NCI-H774 (cell line): ENCODE measurements at regions not wholly inside any gene's neighbourhood (a gene's known extent, or its start where the extent isn't known, plus 50 kb on each side); places are given as distances from the start of the nearest gene placed in this dataset.

Experiments used
- DNase-seq: peaks from one replicate; lab custom pipeline; 2025; lab: John Stamatoyannopoulos, UW

DNA sequence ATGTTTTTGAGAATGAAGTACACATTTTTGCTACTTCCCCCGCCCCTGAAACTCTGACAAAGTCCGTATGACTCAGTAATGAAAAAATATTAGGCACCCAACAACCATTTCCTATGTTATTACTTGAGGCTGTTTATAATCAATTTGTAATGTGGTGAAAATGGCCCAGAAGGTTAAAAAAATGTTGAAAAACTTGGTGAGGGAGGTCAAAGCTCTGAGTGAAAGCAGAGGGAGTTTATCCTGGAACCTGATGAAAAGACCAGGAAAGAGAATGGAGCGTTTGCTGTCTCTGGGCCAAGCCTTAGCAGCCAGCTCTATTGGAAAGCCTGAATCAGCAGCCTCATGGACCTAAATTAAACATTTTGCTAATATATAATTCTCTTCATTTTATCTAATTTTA is 367.7 kb upstream of the NEGR1 start:
- DNase-seq = no peak

DNA sequence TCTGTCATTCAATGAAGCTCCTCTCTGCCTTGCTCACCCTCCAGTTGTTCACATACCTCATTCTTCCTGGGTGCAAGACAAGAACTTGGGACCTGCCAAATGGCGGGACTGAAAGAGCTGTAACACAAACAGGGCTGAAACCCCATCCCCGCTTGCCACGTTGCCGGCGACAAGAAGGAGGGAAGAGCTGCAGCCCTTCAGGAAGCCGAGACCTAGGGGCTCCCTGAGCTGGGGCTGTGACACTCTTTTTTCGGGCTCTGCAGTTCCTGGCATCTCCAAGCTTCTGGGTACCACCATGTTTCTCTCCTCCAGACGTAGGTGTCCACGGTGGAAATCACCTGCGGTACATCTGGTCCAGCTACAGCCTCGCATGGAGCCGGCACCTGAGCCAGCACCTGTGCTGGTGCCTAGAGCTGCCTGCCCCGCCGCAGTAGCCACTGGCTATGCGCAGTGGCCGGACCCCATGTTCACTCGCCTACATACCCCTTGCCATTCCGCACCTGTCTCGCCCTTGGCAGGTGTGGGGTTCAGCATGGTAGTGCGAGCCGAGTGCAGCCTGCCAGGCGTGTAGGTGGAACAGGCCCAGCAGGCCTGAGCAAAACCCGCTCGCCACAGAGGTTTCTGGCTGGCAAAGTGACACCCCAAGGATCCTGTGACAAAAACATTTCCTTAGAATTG is 367.0 kb upstream of the NEGR1 start:
- no peak for DNase-seq

- no peak for DNase-seq
These were observed 366.1 kb upstream of the NEGR1 start for GRCh38 chr1:72648465-72648864.

GRCh38 chr1:72643142-72643541 is 360.8 kb upstream of the NEGR1 start:
- no peak for DNase-seq

GRCh38 chr1:72637593-72637992 is 355.3 kb upstream of the NEGR1 start:
- DNase-seq = no peak

GRCh38 chr1:72636631-72637030 is 354.3 kb upstream of the NEGR1 start:
- DNase-seq = no peak

DNA sequence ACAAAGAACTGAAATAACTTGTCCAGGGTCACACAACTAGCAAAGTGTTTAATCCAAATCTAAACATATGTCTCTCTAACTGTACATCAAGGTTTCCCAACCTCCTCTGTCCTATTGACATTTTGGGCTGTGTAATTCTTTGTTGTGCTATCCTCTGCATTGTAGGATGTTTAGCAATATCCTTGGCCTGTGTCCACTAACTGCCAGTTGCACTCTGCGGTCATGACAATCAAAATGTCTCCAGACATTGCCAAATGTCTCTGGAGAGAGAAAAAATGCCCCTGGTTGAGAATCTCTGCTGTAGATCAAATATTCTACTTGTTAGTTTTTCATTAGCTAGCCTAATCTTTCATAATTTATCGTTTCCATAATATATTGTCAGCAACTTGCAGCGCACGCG is 353.4 kb upstream of the NEGR1 start:
- DNase-seq = no peak

- DNase-seq = no peak
These were observed 352.6 kb upstream of the NEGR1 start for GRCh38 chr1:72634946-72635345.

DNA sequence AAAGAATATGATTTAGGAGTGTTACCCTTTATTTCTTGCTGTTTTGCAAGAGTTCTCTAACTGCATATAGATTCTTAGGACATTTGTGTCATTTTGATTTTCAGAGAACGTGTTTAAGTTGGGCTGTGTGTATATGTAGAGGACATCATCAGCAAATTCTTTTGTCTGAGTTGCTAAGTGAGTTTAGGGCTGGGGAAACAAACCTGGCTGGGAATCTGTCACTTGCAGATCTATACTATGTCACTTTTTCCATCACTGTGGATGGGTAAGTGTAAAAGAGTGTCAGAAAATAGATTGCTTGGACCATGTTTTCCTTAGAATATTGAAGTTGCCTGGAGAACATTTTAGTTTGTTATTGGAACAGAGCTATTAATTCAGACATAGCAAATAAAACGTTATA is 349.1 kb upstream of the NEGR1 start:
- DNase-seq = no peak

- DNase-seq = peak; percentile 16
These were observed 341.0 kb upstream of the NEGR1 start for GRCh38 chr1:72623299-72623708.

GRCh38 chr1:72620453-72620852 is 338.1 kb upstream of the NEGR1 start:
- DNase-seq = no peak

DNA sequence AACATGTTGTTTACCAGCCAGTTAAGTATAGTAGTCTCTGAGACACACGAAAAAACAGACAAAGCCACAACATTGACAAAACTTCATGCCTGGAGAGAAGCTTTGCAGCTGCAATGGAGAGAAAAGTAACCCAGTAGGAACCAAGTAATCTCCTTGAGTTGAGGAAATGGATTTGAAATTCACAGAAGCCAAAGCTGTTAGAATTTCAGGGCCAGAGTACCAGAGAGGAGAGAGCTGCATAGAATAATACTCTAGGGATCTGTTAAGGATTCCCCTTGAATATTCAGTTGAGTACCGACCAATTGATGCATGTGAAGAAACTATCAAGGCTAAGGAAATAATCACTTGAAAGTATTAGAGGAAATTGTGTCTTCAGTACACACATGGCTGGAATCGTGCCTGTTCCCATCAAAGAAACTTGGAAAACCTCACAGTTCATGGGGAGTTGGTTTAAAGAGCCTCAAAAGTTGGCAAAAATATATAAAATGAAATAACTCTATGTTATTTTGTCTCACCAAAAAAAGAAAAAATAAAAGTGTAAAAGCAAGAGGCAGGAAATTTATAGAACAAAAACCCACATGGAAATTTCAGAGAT is 324.0 kb upstream of the NEGR1 start:
- no peak for DNase-seq

DNA sequence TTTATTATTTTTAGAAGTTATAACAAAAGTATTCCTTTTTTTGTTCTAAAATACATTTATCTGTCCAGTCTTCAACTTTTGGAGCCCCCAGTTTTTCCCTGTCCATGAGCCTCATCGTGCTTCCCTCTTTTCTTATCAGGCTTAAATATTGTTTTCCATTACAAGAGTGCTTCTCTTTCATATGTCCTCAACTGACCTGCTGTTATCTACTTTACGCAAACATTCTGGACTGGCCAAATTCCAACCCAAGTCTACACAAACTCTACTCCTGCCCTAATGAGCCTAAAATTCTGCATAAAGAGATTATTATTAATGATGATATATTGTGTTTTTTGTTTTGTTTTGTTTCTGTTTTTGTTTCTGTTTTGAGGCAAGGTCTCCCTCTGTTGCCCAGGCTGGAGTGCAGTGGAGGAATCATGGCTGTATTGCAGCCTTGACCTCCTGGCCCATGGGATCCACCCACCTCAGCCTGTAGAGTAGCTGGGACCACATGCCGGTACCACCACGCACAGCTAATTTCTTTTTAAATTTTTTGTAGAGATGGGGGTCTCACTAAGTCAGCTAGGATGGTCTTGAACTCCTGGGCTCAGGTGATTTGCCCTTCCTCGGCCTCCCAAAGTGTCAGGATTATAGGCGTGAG is 318.8 kb upstream of the NEGR1 start:
- no peak for DNase-seq

DNA sequence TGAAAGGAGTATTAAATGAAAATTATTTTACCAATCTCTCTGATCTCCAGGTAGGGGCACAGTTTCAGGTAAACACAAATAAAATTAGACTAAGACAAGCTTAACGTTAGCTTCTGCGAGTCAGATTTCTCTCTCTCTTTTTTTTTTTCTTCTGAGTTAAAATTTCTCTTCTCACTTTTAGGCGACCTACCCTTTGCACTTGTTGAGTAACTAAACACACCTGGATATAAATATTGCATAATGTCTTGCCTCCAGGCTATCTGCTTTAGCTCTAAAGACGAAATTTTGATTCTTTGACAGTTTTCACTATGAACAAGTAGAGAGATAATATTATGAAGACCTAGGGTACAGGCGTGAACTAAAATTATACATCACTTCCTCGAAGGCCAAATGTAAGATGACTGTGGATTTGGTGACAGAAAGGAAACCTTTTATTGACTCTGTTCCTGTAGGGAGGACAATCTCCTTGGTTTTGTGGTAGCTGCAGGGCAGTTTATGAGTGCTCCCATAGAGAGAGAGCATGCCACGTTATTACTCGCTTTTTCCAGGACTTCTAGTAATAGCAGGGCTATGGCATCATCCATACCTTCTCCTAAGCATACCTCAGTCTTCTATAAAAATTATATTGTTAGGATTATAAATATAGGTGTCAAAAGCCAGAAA is 303.8 kb upstream of the NEGR1 start:
- DNase-seq = no peak

DNA sequence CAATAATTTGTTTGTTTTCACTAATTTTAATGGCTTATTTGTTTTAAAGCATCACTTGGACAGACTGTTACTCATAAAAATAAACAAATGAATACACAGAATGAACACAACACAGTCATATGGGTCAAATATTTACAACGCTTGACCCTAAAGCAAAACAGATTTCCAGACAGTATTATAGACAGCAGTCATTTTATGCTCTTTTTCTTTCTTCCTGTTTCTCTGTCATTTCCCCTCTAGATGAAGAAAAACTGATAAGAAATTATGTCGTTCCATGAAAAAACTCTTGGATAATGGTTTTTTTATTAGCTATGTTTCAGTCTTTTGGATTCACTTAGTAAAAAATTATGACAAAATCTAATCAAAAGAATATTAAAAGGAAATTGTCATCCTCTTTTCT is 297.3 kb upstream of the NEGR1 start:
- no peak for DNase-seq

- no peak for DNase-seq
These were observed 288.5 kb upstream of the NEGR1 start for GRCh38 chr1:72570815-72571214.

DNA sequence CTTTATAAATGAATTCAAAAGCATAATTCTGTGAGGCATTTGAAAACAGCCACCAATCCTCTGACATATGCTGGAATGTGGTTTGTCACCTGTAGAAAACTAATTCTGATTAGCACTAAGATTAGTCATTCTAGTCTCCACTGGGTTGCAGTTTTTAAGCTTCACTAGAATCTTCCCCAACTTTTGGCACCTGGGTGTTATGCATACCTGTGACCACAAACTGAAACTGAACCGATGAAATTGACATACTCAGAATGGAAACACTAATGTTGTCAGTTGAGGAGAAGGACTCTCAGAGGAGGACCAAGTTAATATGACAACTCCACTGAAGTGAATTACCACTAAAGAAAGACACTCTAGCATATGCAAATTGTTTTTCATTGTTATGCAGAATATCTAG is 285.8 kb upstream of the NEGR1 start:
- DNase-seq = no peak

DNA sequence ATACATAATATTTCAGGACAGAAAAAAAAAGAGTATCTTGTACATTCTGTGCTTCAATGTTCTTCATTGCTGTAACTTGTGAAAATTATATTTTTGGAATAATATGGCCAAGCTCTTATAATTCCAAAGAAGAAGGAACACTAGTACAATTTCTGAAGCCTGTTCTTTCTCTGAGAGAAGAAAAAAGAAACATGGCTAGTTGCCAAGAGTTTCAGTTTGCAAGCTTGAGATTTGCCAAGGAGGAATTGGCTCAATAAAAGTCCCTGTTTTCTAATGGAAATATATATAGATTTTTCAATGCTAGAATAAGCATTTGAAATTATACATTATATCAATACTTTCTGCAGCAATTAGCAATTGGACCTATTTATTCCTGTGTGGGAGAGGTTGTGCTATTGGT is 285.2 kb upstream of the NEGR1 start:
- DNase-seq = no peak

GRCh38 chr1:72564749-72565148 is 282.4 kb upstream of the NEGR1 start:
- DNase-seq = no peak

DNA sequence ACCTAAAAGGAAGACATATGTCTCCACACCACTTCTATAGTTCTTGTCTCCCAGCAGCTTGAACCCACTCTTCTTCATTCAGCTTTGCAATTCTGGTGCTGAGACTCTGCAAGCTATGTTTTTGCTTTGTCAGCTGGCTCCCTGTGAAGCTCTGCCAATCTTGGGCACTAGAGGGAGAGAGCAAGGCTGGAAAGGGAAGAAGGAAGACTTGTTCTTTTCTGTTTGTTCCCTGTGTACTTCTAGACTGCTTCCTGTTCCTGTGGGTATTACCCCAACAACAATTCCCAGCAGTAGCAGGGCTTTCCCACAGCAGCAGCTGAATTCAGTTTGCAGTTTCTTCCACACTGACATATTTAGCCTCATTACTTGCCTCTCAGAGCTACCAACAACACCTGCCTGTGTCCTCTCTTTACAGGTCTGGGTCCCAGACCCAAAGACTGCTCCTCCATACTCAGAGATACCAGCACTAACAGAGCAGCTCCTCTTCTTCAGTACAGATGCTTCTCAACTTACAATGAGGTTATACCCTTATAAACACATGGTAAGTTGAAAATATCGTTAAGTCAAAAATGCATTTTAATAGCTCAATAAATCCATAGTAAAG is 275.2 kb upstream of the NEGR1 start:
- no peak for DNase-seq

- no peak for DNase-seq
These were observed 265.1 kb upstream of the NEGR1 start for GRCh38 chr1:72547412-72547811.

GRCh38 chr1:72540674-72541073 is 258.3 kb upstream of the NEGR1 start:
- no peak for DNase-seq

GRCh38 chr1:72535470-72535869 is 253.1 kb upstream of the NEGR1 start:
- DNase-seq = no peak
